ENCODE measurements at regions not wholly inside any gene's neighbourhood (a gene's known extent, or its start where the extent isn't known, plus 50 kb on each side); places are given as distances from the start of the nearest gene placed in this dataset.
A peak's percentile ranks its signal among the peaks of the same experiment; 100 is the strongest.

DNA sequence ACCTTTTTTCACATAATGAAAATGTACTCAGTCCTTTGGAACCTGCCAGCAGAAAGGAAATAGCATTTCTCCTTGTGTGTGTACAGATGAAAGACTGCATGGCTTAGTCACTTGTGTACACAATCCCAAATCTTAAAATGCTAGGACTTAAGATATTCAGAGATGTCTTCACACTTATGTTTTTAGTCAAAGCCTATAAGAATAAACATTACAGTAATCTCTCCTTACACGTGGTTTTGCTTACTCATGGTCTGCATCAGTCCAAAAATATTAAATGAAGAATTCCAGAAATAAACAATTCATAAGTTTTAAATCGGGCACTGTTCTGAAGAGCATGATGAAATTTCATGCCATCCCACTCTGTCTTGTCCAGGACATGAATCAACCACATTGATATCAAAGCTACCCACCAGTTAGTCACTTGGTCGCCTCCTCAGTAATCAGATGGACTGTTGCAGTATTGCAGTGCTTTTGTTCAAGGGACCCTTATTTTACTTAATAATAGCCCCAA, 75.7 kb upstream of the RRP15 start:
- H3K9ac ChIP-seq (ENCODE audit: low read length in 3 of 3), result no peak overlapping the region
- no peaks in the 10 kb centered on the region for H3K27me3 ChIP-seq (ENCODE audit: control insufficient read depth, insufficient read depth, low read length)
- H3K4me3 ChIP-seq (ENCODE audit: low read length in 3 of 3), result no peak overlapping the region
- FAIRE-seq (no peak), DNase-seq (no peak)
- no peaks in the 10 kb centered on the region for H3K4me1 ChIP-seq (ENCODE audit: control insufficient read depth in 2 of 3, insufficient read depth in 2 of 3, low read depth in 1 of 3, low read length in 3 of 3)
- TF ChIP-seq CTCF (IDR thresholded peaks at IDR 0.05; ENCODE audit: borderline replicate concordance, extremely low read depth, insufficient read depth), result no peak
- intact Hi-C loops (cut with DNase I), result no loop called here
- no peaks in the 10 kb centered on the region for H3K36me3 ChIP-seq (ENCODE audit: control insufficient read depth in 2 of 3, insufficient read depth in 3 of 3, low read length in 3 of 3)
- H3K9me3 ChIP-seq (ENCODE audit: control insufficient read depth in 2 of 3, insufficient read depth in 1 of 3, low read length in 3 of 3), result no peaks in the 10 kb centered on the region
- H3K27ac ChIP-seq (ENCODE audit: low read depth in 2 of 2, low read length in 2 of 2), result no peak overlapping the region

DNA sequence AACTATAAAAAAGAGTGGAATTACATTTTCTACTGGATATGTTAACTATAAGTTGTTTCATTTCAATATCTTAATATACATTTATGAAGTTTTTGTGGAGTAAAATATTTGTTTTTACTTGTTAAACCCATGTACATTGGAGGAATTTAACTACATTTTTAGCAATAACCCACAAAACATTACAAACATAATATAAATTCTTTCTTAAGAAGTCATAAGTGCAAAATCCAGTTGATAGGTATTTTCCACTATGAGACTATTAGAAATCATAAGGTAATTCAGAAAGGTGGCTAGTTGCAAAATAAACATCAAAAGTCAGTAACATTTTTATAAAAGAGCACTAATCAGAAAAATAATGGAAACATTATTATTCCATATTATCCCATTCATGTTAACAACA, 73.9 kb upstream of the RRP15 start:
- H3K4me3 ChIP-seq (ENCODE audit: low read length in 3 of 3), result no peak overlapping the region

GRCh38 chr1:218217040-218217439, 68.1 kb upstream of the RRP15 start:
- TF ChIP-seq CTCF (IDR thresholded peaks at IDR 0.05; ENCODE audit: borderline replicate concordance, extremely low read depth, insufficient read depth), result no peak
- Histone ChIP-seq H3K27me3 (ENCODE audit: control insufficient read depth, insufficient read depth, low read length) (no peaks in the 10 kb centered on the region), H3K9ac (ENCODE audit: low read length in 3 of 3) (no peak overlapping the region), H3K9me3 (ENCODE audit: control insufficient read depth in 2 of 3, insufficient read depth in 1 of 3, low read length in 3 of 3) (no peaks in the 10 kb centered on the region), H3K36me3 (ENCODE audit: control insufficient read depth in 2 of 3, insufficient read depth in 3 of 3, low read length in 3 of 3) (no peaks in the 10 kb centered on the region), H3K4me3 (ENCODE audit: low read length in 3 of 3) (no peak overlapping the region), H3K4me1 (ENCODE audit: control insufficient read depth in 2 of 3, insufficient read depth in 2 of 3, low read depth in 1 of 3, low read length in 3 of 3) (no peaks in the 10 kb centered on the region), H3K27ac (ENCODE audit: low read depth in 2 of 2, low read length in 2 of 2) (no peak overlapping the region)
- intact Hi-C loops (cut with DNase I), result no loop called here
- DNase-seq (peak in 1 of 5 donors; percentile 7), FAIRE-seq (no peak)

More for the DNA sequence above, 73.9 kb upstream of the RRP15 start:
- Histone ChIP-seq H3K36me3 (ENCODE audit: control insufficient read depth in 2 of 3, insufficient read depth in 3 of 3, low read length in 3 of 3) (no peaks in the 10 kb centered on the region), H3K9ac (ENCODE audit: low read length in 3 of 3) (no peak overlapping the region), H3K9me3 (ENCODE audit: control insufficient read depth in 2 of 3, insufficient read depth in 1 of 3, low read length in 3 of 3) (no peaks in the 10 kb centered on the region), H3K4me1 (ENCODE audit: control insufficient read depth in 2 of 3, insufficient read depth in 2 of 3, low read depth in 1 of 3, low read length in 3 of 3) (no peaks in the 10 kb centered on the region), H3K27ac (ENCODE audit: low read depth in 2 of 2, low read length in 2 of 2) (no peak overlapping the region), H3K27me3 (ENCODE audit: control insufficient read depth, insufficient read depth, low read length) (no peaks in the 10 kb centered on the region)
- DNase-seq, result no peak
- no peak for TF ChIP-seq CTCF (IDR thresholded peaks at IDR 0.05; ENCODE audit: borderline replicate concordance, extremely low read depth, insufficient read depth)
- intact Hi-C loops (cut with DNase I), result no loop called here
- peak; percentile 38 for FAIRE-seq

DNA sequence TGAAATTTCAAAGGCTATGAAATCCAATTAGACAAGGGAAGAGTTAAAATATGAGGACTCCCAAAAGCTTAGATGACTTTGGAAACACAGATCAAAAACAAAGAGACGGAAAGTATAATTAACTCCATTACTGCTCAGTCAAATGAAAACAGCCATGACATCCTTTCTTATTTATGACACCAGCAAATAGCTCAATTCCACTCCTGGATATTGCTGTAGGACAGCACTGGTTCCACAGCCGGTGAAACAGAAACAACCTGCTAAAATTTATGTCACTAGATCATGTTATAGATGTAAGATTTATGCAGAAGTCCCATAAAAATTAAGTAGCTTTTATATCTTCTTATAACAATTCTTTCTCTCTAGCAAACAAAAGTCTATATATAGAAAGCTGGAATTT, 65.6 kb upstream of the RRP15 start:
- Histone ChIP-seq H3K9me3 (ENCODE audit: control insufficient read depth in 2 of 3, insufficient read depth in 1 of 3, low read length in 3 of 3) (no peaks in the 10 kb centered on the region), H3K36me3 (ENCODE audit: control insufficient read depth in 2 of 3, insufficient read depth in 3 of 3, low read length in 3 of 3) (no peaks in the 10 kb centered on the region), H3K4me3 (ENCODE audit: low read length in 3 of 3) (no peak overlapping the region), H3K9ac (ENCODE audit: low read length in 3 of 3) (no peak overlapping the region), H3K27ac (ENCODE audit: low read depth in 2 of 2, low read length in 2 of 2) (no peak overlapping the region), H3K4me1 (ENCODE audit: control insufficient read depth in 2 of 3, insufficient read depth in 2 of 3, low read depth in 1 of 3, low read length in 3 of 3) (no peaks in the 10 kb centered on the region), H3K27me3 (ENCODE audit: control insufficient read depth, insufficient read depth, low read length) (no peaks in the 10 kb centered on the region)
- FAIRE-seq, result no peak
- no peak for TF ChIP-seq CTCF (IDR thresholded peaks at IDR 0.05; ENCODE audit: borderline replicate concordance, extremely low read depth, insufficient read depth)
- intact Hi-C loops (cut with DNase I), result no loop called here
- DNase-seq, result peak in 2 of 5 donors; percentile 2 to 5
